Stimulated activated CD8-positive, alpha-beta memory T cell treated with anti-CD3 and anti-CD28 coated beads, Interleukin-4, amount 100 ng/mL, for 48 hours (primary cell): ENCODE measurements at regions not wholly inside any gene's neighbourhood (a gene's known extent, or its start where the extent isn't known, plus 50 kb on each side); places are given as distances from the start of the nearest gene placed in this dataset.

Experiments used
- DNase-seq: peaks from one replicate; pipeline ENCODE4 v3.0.0-alpha.2; 2020

GRCh38 chr14:28661171-28661772 is 105.3 kb upstream of the FOXG1 start:
- DNase-seq, result no peak

- DNase-seq, result no peak
These were observed 99.6 kb upstream of the FOXG1 start for GRCh38 chr14:28666961-28667360.

GRCh38 chr14:28671425-28671824 is 95.2 kb upstream of the FOXG1 start:
- DNase-seq, result no peak

- DNase-seq, result no peak
These were observed 93.5 kb upstream of the FOXG1 start for GRCh38 chr14:28673056-28673455.

- no peak for DNase-seq
These were observed 90.1 kb upstream of the FOXG1 start for GRCh38 chr14:28676479-28676878.

- no peak for DNase-seq
These were observed 89.2 kb upstream of the FOXG1 start for GRCh38 chr14:28677381-28677780.

- no peak for DNase-seq
These were observed 87.7 kb upstream of the FOXG1 start for GRCh38 chr14:28678887-28679286.

- DNase-seq, result no peak
These were observed 84.9 kb upstream of the FOXG1 start for GRCh38 chr14:28681681-28682080.

GRCh38 chr14:28690029-28690692 is 76.4 kb upstream of the FOXG1 start:
- no peak for DNase-seq

- DNase-seq, result no peak
These were observed 71.5 kb upstream of the FOXG1 start for GRCh38 chr14:28695109-28695508.

- DNase-seq, result no peak
These were observed 64.9 kb upstream of the FOXG1 start for GRCh38 chr14:28701733-28702132.

- no peak for DNase-seq
These were observed 63.1 kb upstream of the FOXG1 start for GRCh38 chr14:28703482-28703881.

- DNase-seq, result no peak
These were observed 62.4 kb upstream of the FOXG1 start for GRCh38 chr14:28704153-28704552.

GRCh38 chr14:28707814-28708213 is 58.8 kb upstream of the FOXG1 start:
- DNase-seq, result no peak

- no peak for DNase-seq
These were observed 56.8 kb upstream of the FOXG1 start for GRCh38 chr14:28709571-28710305.
